CD14-positive monocyte (primary cell): ENCODE measurements at regions not wholly inside any gene's neighbourhood (a gene's known extent, or its start where the extent isn't known, plus 50 kb on each side); places are given as distances from the start of the nearest gene placed in this dataset.

Experiments used
- DNase-seq, 3 donors: peaks; one replicate each; pipeline ENCODE4 v3.0.0-alpha.2; 2011 to 2022
- H2AFZ ChIP-seq: 2 replicates; pipeline ENCODE4 v1.6.0; 2012; ENCODE audit warnings: mild to moderate bottlenecking, low read depth, low read length, inconsistent platforms; ENCODE audit not compliant: insufficient read depth, poor library complexity, severe bottlenecking
- H3K27ac ChIP-seq, 2 donors: 1 replicate in 1 of 2; 2 replicates in 1 of 2; pipeline ENCODE4 v1.5.1; 2012 to 2013; ENCODE audit warnings: low read length in 2 of 2, control low read depth in 1 of 2, inconsistent platforms in 1 of 2, low read depth in 1 of 2, mild to moderate bottlenecking in 1 of 2
- H3K27me3 ChIP-seq, 2 donors: one replicate each; pipeline versions ENCODE4 v1.6.0 to v1.6.1; 2011 to 2013; ENCODE audit warnings: low read length in 2 of 2; ENCODE audit not compliant: control insufficient read depth in 2 of 2, insufficient read depth in 2 of 2
- H3K36me3 ChIP-seq, 2 donors: replicated peaks in 1 of 2; 1 replicate in 1 of 2; 2 replicates in 1 of 2; pipeline versions ENCODE4 v1.5.1 to v1.6.1; 2012 to 2013; ENCODE audit warnings: low read length in 2 of 2, control low read depth in 1 of 2, inconsistent platforms in 1 of 2, mild to moderate bottlenecking in 1 of 2; ENCODE audit not compliant: insufficient read depth in 2 of 2, control insufficient read depth in 1 of 2
- H3K4me1 ChIP-seq, 2 donors: 1 replicate in 1 of 2; 2 replicates in 1 of 2; pipeline versions ENCODE4 v1.5.1 to v1.6.1; 2012 to 2013; ENCODE audit warnings: low read length in 2 of 2, control low read depth in 1 of 2, inconsistent platforms in 1 of 2, mild to moderate bottlenecking in 1 of 2, moderate library complexity in 1 of 2; ENCODE audit not compliant: insufficient read depth in 2 of 2, control insufficient read depth in 1 of 2
- H3K4me2 ChIP-seq: replicated peaks from 2 replicates; pipeline ENCODE3; 2012; ENCODE audit warnings: low read length, moderate library complexity, mild to moderate bottlenecking; ENCODE audit not compliant: poor library complexity, severe bottlenecking; ENCODE audit errors: extremely low read depth
- H3K4me3 ChIP-seq, 3 experiments: fragments of 200-600 bp in 1 of 3; sonication (generic) in 1 of 3; replicated peaks in 1 of 3; 1 replicate in 2 of 3; 2 replicates in 1 of 3; pipeline ENCODE4 v1.5.1; 2011 to 2013; ENCODE audit warnings: low read length in 3 of 3, mild to moderate bottlenecking in 3 of 3, control low read depth in 2 of 3, low read depth in 2 of 3, inconsistent platforms in 1 of 3, moderate library complexity in 1 of 3
- H3K79me2 ChIP-seq: 2 replicates; pipeline ENCODE4 v1.6.0; 2012; ENCODE audit warnings: mild to moderate bottlenecking, control low read depth, inconsistent platforms, low read length, moderate library complexity; ENCODE audit not compliant: insufficient read depth
- H3K9ac ChIP-seq: 2 replicates; pipeline ENCODE4 v1.6.0; 2017; ENCODE audit warnings: low read length, mild to moderate bottlenecking; ENCODE audit not compliant: insufficient read depth, poor library complexity, severe bottlenecking
- H3K9me3 ChIP-seq, 2 donors: replicated peaks in 1 of 2; 1 replicate in 1 of 2; 2 replicates in 1 of 2; pipeline versions ENCODE4 v1.5.1 to v1.6.1; 2012 to 2013; ENCODE audit warnings: low read length in 2 of 2, control low read depth in 1 of 2; ENCODE audit not compliant: control insufficient read depth in 1 of 2, insufficient read depth in 1 of 2
- H4K20me1 ChIP-seq: 2 replicates; pipeline ENCODE4 v1.6.0; 2012; ENCODE audit warnings: mild to moderate bottlenecking, low read length, control low read depth, moderate library complexity; ENCODE audit not compliant: insufficient read depth
- H3K27ac Mint-ChIP-seq, 7 donors: one replicate each; pipeline ENCODE4 v1.8.0; 2020; ENCODE audit warnings: mild to moderate bottlenecking in 7 of 7, mixed read lengths in 7 of 7, moderate library complexity in 6 of 7, inconsistent platforms in 2 of 7
- H3K27me3 Mint-ChIP-seq, 3 donors: one replicate each; pipeline ENCODE4 v1.8.0; 2021 to 2022; ENCODE audit warnings: low read depth in 3 of 3, mild to moderate bottlenecking in 3 of 3, mixed read lengths in 3 of 3, moderate library complexity in 3 of 3, inconsistent platforms in 1 of 3
- H3K36me3 Mint-ChIP-seq, 2 donors: one replicate each; pipeline ENCODE4 v1.8.0; 2020; ENCODE audit warnings: mixed read lengths in 2 of 2, inconsistent platforms in 1 of 2, mild to moderate bottlenecking in 1 of 2
- H3K4me1 Mint-ChIP-seq: one replicate; pipeline ENCODE4 v1.8.0; 2020; ENCODE audit warnings: mild to moderate bottlenecking, mixed read lengths
- H3K4me3 Mint-ChIP-seq, 2 donors: one replicate each; pipeline ENCODE4 v1.8.0; 2020; ENCODE audit warnings: mild to moderate bottlenecking in 2 of 2, mixed read lengths in 2 of 2, moderate library complexity in 1 of 2
- H3K9me3 Mint-ChIP-seq, 7 donors: one replicate each; pipeline ENCODE4 v1.8.0; 2020 to 2022; ENCODE audit warnings: mixed read lengths in 7 of 7, mild to moderate bottlenecking in 6 of 7, moderate library complexity in 6 of 7, inconsistent platforms in 2 of 7
- CTCF ChIP-seq: fragments of 200-600 bp; IDR thresholded peaks from one replicate; pipeline ENCODE4 v1.8.0; 2022; ENCODE audit warnings: antibody characterized with exemption, mild to moderate bottlenecking
- WGBS: methylation state at CpG from one replicate; pipeline ENCODE4 v1.1.5; 2013; ENCODE audit warnings: missing lambda C conversion rate; ENCODE audit not compliant: insufficient coverage; 5-methylcytosine and 5-hydroxymethylcytosine counted together
- intact Hi-C, 2 donors: fragments of 100-400 bp; cut with micrococcal nuclease; formaldehyde crosslinking; loops; one replicate each; pipeline versions ENCODE4 v1.15.0 to v1.15.1; 2023

- Histone ChIP-seq H3K27ac (no peak overlapping the region), H3K79me2 (no peaks in the 10 kb centered on the region), H2AFZ (no peak overlapping the region), H4K20me1 (no peaks in the 10 kb centered on the region), H3K9me3 (peaks cover 46 to 53% of the 10 kb centered on the region in 2 donors), H3K4me1 (no peaks in the 10 kb centered on the region), H3K36me3 (no peaks in the 10 kb centered on the region), H3K4me3 (no peak overlapping the region), H3K9ac (no peak overlapping the region), H3K4me2 (no peak overlapping the region), H3K27me3 (no peaks in the 10 kb centered on the region)
- intact Hi-C loops = no loop called here
- Mint-ChIP-seq H3K27ac (no peak overlapping the region), H3K9me3 (peaks cover 13 to 56% (median 22%) of the 10 kb centered on the region in 7 donors), H3K27me3 (no peaks in the 10 kb centered on the region), H3K36me3 (no peaks in the 10 kb centered on the region), H3K4me3 (no peak overlapping the region), H3K4me1 (no peaks in the 10 kb centered on the region)
- no peak for TF ChIP-seq CTCF
- DNase-seq = no peak
- WGBS = 75% methylated on average over 2 of the region's 3 CpGs
Measured at GRCh38 chr7:68245688-68246087, 1249.1 kb downstream of the TYW1 start.

GRCh38 chr7:68246189-68246633 is 1249.6 kb downstream of the TYW1 start:
- H3K36me3 ChIP-seq = no peaks in the 10 kb centered on the region
- DNase-seq = no peak
- H3K27ac ChIP-seq = no peak overlapping the region
- peaks cover 48% of the 10 kb centered on the region in 2 donors for H3K9me3 ChIP-seq
- H3K27ac Mint-ChIP-seq = peak overlapping the region in 1 of 7 donors; percentile 27
- H3K36me3 Mint-ChIP-seq = no peaks in the 10 kb centered on the region
- peaks cover 11 to 51% (median 20%) of the 10 kb centered on the region in 7 donors for H3K9me3 Mint-ChIP-seq
- TF ChIP-seq CTCF = no peak
- H3K9ac ChIP-seq = no peak overlapping the region
- H4K20me1 ChIP-seq = no peaks in the 10 kb centered on the region
- H2AFZ ChIP-seq = no peak overlapping the region
- no peaks in the 10 kb centered on the region for H3K27me3 Mint-ChIP-seq
- H3K4me1 ChIP-seq = no peaks in the 10 kb centered on the region
- no peaks in the 10 kb centered on the region for H3K79me2 ChIP-seq
- H3K4me2 ChIP-seq = no peak overlapping the region
- intact Hi-C loops = no loop called here
- H3K4me3 Mint-ChIP-seq = no peak overlapping the region
- H3K4me3 ChIP-seq = no peak overlapping the region
- no peaks in the 10 kb centered on the region for H3K27me3 ChIP-seq
- WGBS = 53% methylated on average over 3 of the region's 4 CpGs
- no peaks in the 10 kb centered on the region for H3K4me1 Mint-ChIP-seq
